ENCODE measurements at regions not wholly inside any gene's neighbourhood (a gene's known extent, or its start where the extent isn't known, plus 50 kb on each side); places are given as distances from the start of the nearest gene placed in this dataset.

GRCh38 chr20:23257106-23257761 lies 93.4 kb upstream of the NXT1 start:
- Histone ChIP-seq H3K36me3 (replicated peaks in 1 of 2; ENCODE audit: control extremely low read depth in 1 of 2, control insufficient read depth in 1 of 2, extremely low read depth in 1 of 2, insufficient read depth in 2 of 2, low read length in 1 of 2) (no peaks in the 10 kb centered on the region), H3K79me2 (ENCODE audit: control insufficient read depth, insufficient read depth, low read length) (no peaks in the 10 kb centered on the region), H3K27me3 (replicated peaks in 1 of 4; ENCODE audit: control extremely low read depth in 1 of 4, control insufficient read depth in 3 of 4, insufficient read depth in 4 of 4, low read length in 3 of 4) (no peaks in the 10 kb centered on the region), H3K4me1 (ENCODE audit: control insufficient read depth in 2 of 2, insufficient read depth in 2 of 2, low read length in 2 of 2) (no peaks in the 10 kb centered on the region), H3K4me2 (replicated peaks; ENCODE audit: low read depth, low read length, poor library complexity, severe bottlenecking) (no peak overlapping the region), H3K9ac (ENCODE audit: low read length) (no peak overlapping the region), H3K27ac (ENCODE audit: low read length in 2 of 2) (no peak overlapping the region), H3K9me3 (ENCODE audit: control extremely low read depth in 1 of 3, control insufficient read depth in 2 of 3, insufficient read depth in 1 of 3, low read length in 2 of 3) (no peaks in the 10 kb centered on the region), H2AFZ (ENCODE audit: insufficient read depth, low read depth, low read length, poor library complexity, severe bottlenecking) (no peak overlapping the region), H4K20me1 (ENCODE audit: control insufficient read depth, insufficient read depth, low read length, poor library complexity, severe bottlenecking) (no peaks in the 10 kb centered on the region), H3K4me3 (ENCODE audit: control extremely low read depth in 1 of 5, extremely low read depth in 1 of 5, insufficient read depth in 1 of 5, low read depth in 2 of 5, low read length in 4 of 5) (no peak overlapping the region)
- intact Hi-C loops (cut with micrococcal nuclease), result no loop called here
- Mint-ChIP-seq H3K4me1 (no peaks in the 10 kb centered on the region), H3K27me3 (peaks cover 5% of the 10 kb centered on the region), H3K9me3 (ENCODE audit: insufficient read depth) (no peaks in the 10 kb centered on the region), H3K4me3 (no peak overlapping the region), H3K27ac (no peak overlapping the region)
- TF ChIP-seq EZH2 (IDR thresholded peaks at IDR 0.05; ENCODE audit: borderline replicate concordance, insufficient read depth, low read depth, low read length, poor library complexity, severe bottlenecking) (no peak), CTCF (IDR thresholded peaks at IDR 0.05) (no peak)
- ChIA-PET CTCF (no interaction called here), POLR2A (no interaction called here)
- ATAC-seq (ENCODE audit: low read depth), result no peak
- no peak for DNase-seq
- 68% methylated on average over 9 of the region's 12 CpGs for WGBS (ENCODE audit: insufficient coverage)

GRCh38 chr20:23255716-23256385 lies 94.7 kb upstream of the NXT1 start:
- no peak overlapping the region for H3K4me2 ChIP-seq (replicated peaks; ENCODE audit: low read depth, low read length, poor library complexity, severe bottlenecking)
- no peaks in the 10 kb centered on the region for H3K4me1 Mint-ChIP-seq
- no peak overlapping the region for H3K27ac ChIP-seq (ENCODE audit: low read length in 2 of 2)
- H3K27me3 ChIP-seq (replicated peaks in 1 of 4; ENCODE audit: control extremely low read depth in 1 of 4, control insufficient read depth in 3 of 4, insufficient read depth in 4 of 4, low read length in 3 of 4), result peaks cover 0 to 4% (median 2%) of the 10 kb centered on the region in 4 experiments
- intact Hi-C loops (cut with micrococcal nuclease), result no loop called here
- H3K9ac ChIP-seq (ENCODE audit: low read length), result no peak overlapping the region
- no peaks in the 10 kb centered on the region for H3K79me2 ChIP-seq (ENCODE audit: control insufficient read depth, insufficient read depth, low read length)
- 89% methylated on average over 5 of the region's 6 CpGs for WGBS (ENCODE audit: insufficient coverage)
- H2AFZ ChIP-seq (ENCODE audit: insufficient read depth, low read depth, low read length, poor library complexity, severe bottlenecking), result no peak overlapping the region
- H4K20me1 ChIP-seq (ENCODE audit: control insufficient read depth, insufficient read depth, low read length, poor library complexity, severe bottlenecking), result no peaks in the 10 kb centered on the region
- POLR2A ChIA-PET, result no interaction called here
- DNase-seq (no peak), ATAC-seq (ENCODE audit: low read depth) (no peak)
- H3K4me1 ChIP-seq (ENCODE audit: control insufficient read depth in 2 of 2, insufficient read depth in 2 of 2, low read length in 2 of 2), result no peaks in the 10 kb centered on the region
- H3K9me3 ChIP-seq (ENCODE audit: control extremely low read depth in 1 of 3, control insufficient read depth in 2 of 3, insufficient read depth in 1 of 3, low read length in 2 of 3), result no peaks in the 10 kb centered on the region
- H3K4me3 ChIP-seq (ENCODE audit: control extremely low read depth in 1 of 5, extremely low read depth in 1 of 5, insufficient read depth in 1 of 5, low read depth in 2 of 5, low read length in 4 of 5), result no peak overlapping the region
- H3K36me3 ChIP-seq (replicated peaks in 1 of 2; ENCODE audit: control extremely low read depth in 1 of 2, control insufficient read depth in 1 of 2, extremely low read depth in 1 of 2, insufficient read depth in 2 of 2, low read length in 1 of 2), result no peaks in the 10 kb centered on the region
- TF ChIP-seq CTCF (IDR thresholded peaks at IDR 0.05) (no peak), EZH2 (IDR thresholded peaks at IDR 0.05; ENCODE audit: borderline replicate concordance, insufficient read depth, low read depth, low read length, poor library complexity, severe bottlenecking) (no peak)
- H3K27ac Mint-ChIP-seq, result no peak overlapping the region
- peaks cover 11% of the 10 kb centered on the region for H3K27me3 Mint-ChIP-seq
- H3K9me3 Mint-ChIP-seq (ENCODE audit: insufficient read depth), result no peaks in the 10 kb centered on the region
- H3K4me3 Mint-ChIP-seq, result no peak overlapping the region
- CTCF ChIA-PET, result no interaction called here
